MM.1S (cell line): ENCODE measurements at regions not wholly inside any gene's neighbourhood (a gene's known extent, or its start where the extent isn't known, plus 50 kb on each side); places are given as distances from the start of the nearest gene placed in this dataset.

Source experiments
- DNase-seq: peaks from one replicate; pipeline ENCODE4 v3.0.0-alpha.2; 2015
- H2AFZ ChIP-seq: fragments of 300-600 bp; sonication (generic); 2 replicates; pipeline ENCODE4 v1.6.0; 2016; ENCODE audit warnings: antibody characterized with exemption, low read length
- H3F3A ChIP-seq: fragments of 300-600 bp; sonication (generic); 2 replicates; pipeline ENCODE4 v1.6.1; 2016; ENCODE audit warnings: mild to moderate bottlenecking, antibody characterized with exemption, low read length, moderate library complexity, mixed read lengths; ENCODE audit not compliant: insufficient read depth
- H3K27ac ChIP-seq: fragments of 300-600 bp; sonication (generic); 2 replicates; pipeline ENCODE4 v1.5.1; 2016; ENCODE audit warnings: mild to moderate bottlenecking, low read length
- H3K27me3 ChIP-seq: fragments of 300-600 bp; sonication (generic); replicated peaks from 2 replicates; pipeline ENCODE4 v1.6.0; 2016; ENCODE audit warnings: low read length; ENCODE audit not compliant: insufficient read depth
- H3K36me3 ChIP-seq: fragments of 300-600 bp; sonication (generic); replicated peaks from 2 replicates; pipeline ENCODE4 v1.6.1; 2016; ENCODE audit warnings: mild to moderate bottlenecking, low read length, mixed read lengths; ENCODE audit not compliant: insufficient read depth
- H3K4me1 ChIP-seq: fragments of 300-600 bp; sonication (generic); 2 replicates; pipeline ENCODE4 v1.6.1; 2016; ENCODE audit warnings: low read length, mixed read lengths
- H3K4me2 ChIP-seq: fragments of 300-600 bp; sonication (generic); 2 replicates; pipeline ENCODE4 v1.6.0; 2016; ENCODE audit warnings: low read depth, low read length
- H3K4me3 ChIP-seq: fragments of 300-600 bp; sonication (generic); 2 replicates; pipeline ENCODE4 v1.5.1; 2016; ENCODE audit warnings: low read length, mixed read lengths
- H3K79me2 ChIP-seq: fragments of 300-600 bp; sonication (generic); 2 replicates; pipeline ENCODE4 v1.6.1; 2016; ENCODE audit warnings: mixed run types, low read length, mixed read lengths
- H3K9ac ChIP-seq: fragments of 300-600 bp; sonication (generic); 2 replicates; pipeline ENCODE4 v1.6.1; 2016; ENCODE audit warnings: low read length, mixed read lengths
- H3K9me2 ChIP-seq: fragments of 300-600 bp; sonication (generic); replicated peaks from 2 replicates; pipeline ENCODE4 v1.6.1; 2016; ENCODE audit warnings: mild to moderate bottlenecking, low read length, mixed read lengths; ENCODE audit not compliant: insufficient read depth
- H3K9me3 ChIP-seq: fragments of 300-600 bp; sonication (generic); replicated peaks from 2 replicates; pipeline ENCODE4 v1.6.1; 2016; ENCODE audit warnings: mild to moderate bottlenecking, low read length, mixed read lengths; ENCODE audit not compliant: insufficient read depth
- H4K20me1 ChIP-seq: fragments of 300-600 bp; sonication (generic); 2 replicates; pipeline ENCODE4 v1.6.1; 2016; ENCODE audit warnings: mild to moderate bottlenecking, low read length, moderate library complexity, mixed read lengths; ENCODE audit not compliant: insufficient read depth
- CTCF ChIP-seq: fragments of 300-600 bp; sonication (generic); IDR thresholded peaks from 2 replicates; pipeline ENCODE4 v1.5.1; 2016; ENCODE audit warnings: antibody characterized with exemption, low read length, mixed read lengths
- EZH2 ChIP-seq: fragments of 300-600 bp; sonication (generic); optimal IDR thresholded peaks from 2 replicates; pipeline ENCODE3; 2017; ENCODE audit warnings: low read depth, mild to moderate bottlenecking, antibody characterized with exemption, low read length, mixed read lengths
- EZH2phosphoT487 ChIP-seq: fragments of 300-600 bp; sonication (generic); IDR thresholded peaks from 2 replicates; pipeline ENCODE4 v1.6.1; 2018; ENCODE audit warnings: antibody characterized with exemption, low read length

GRCh38 chr10:8262317-8262716, 207.8 kb downstream of the GATA3 start:
- Histone ChIP-seq H4K20me1 (no peaks in the 10 kb centered on the region), H3K79me2 (no peaks in the 10 kb centered on the region), H3K9ac (no peak overlapping the region), H3K4me1 (no peaks in the 10 kb centered on the region), H3K27ac (no peak overlapping the region), H3K9me3 (no peaks in the 10 kb centered on the region), H2AFZ (no peak overlapping the region), H3K9me2 (no peaks in the 10 kb centered on the region), H3K4me3 (no peak overlapping the region), H3K27me3 (no peaks in the 10 kb centered on the region), H3K4me2 (no peak overlapping the region), H3F3A (no peaks in the 10 kb centered on the region), H3K36me3 (no peaks in the 10 kb centered on the region)
- DNase-seq: no peak
- TF ChIP-seq EZH2: no peak

GRCh38 chr10:8269976-8270375, 215.5 kb downstream of the GATA3 start:
- Histone ChIP-seq H3K4me3 (no peak overlapping the region), H3K9me2 (no peaks in the 10 kb centered on the region), H3K27ac (no peak overlapping the region), H3K9me3 (no peaks in the 10 kb centered on the region), H3K9ac (no peak overlapping the region), H3K4me2 (no peak overlapping the region), H3F3A (no peaks in the 10 kb centered on the region), H2AFZ (no peak overlapping the region), H3K27me3 (no peaks in the 10 kb centered on the region), H4K20me1 (no peaks in the 10 kb centered on the region), H3K79me2 (no peaks in the 10 kb centered on the region), H3K36me3 (no peaks in the 10 kb centered on the region), H3K4me1 (no peaks in the 10 kb centered on the region)
- TF ChIP-seq CTCF (no peak), EZH2phosphoT487 (no peak), EZH2 (no peak)
- DNase-seq: no peak

GRCh38 chr10:8272794-8273425, 218.4 kb downstream of the GATA3 start:
- Histone ChIP-seq H3K27me3 (no peaks in the 10 kb centered on the region), H3K9me3 (no peaks in the 10 kb centered on the region), H3F3A (no peaks in the 10 kb centered on the region), H3K9me2 (no peaks in the 10 kb centered on the region), H3K79me2 (no peaks in the 10 kb centered on the region), H3K4me1 (no peaks in the 10 kb centered on the region), H3K27ac (no peak overlapping the region), H3K4me2 (no peak overlapping the region), H4K20me1 (no peaks in the 10 kb centered on the region), H3K36me3 (no peaks in the 10 kb centered on the region), H3K4me3 (no peak overlapping the region), H3K9ac (no peak overlapping the region), H2AFZ (no peak overlapping the region)
- TF ChIP-seq EZH2phosphoT487: no peak
- no peak for TF ChIP-seq CTCF
- TF ChIP-seq EZH2: no peak
- no peak for DNase-seq

- Histone ChIP-seq H4K20me1 (no peaks in the 10 kb centered on the region), H3K9me3 (no peaks in the 10 kb centered on the region), H3K4me1 (no peaks in the 10 kb centered on the region), H3K79me2 (no peaks in the 10 kb centered on the region), H3K27ac (no peak overlapping the region), H3K36me3 (no peaks in the 10 kb centered on the region), H3K27me3 (no peaks in the 10 kb centered on the region), H3F3A (no peaks in the 10 kb centered on the region), H3K4me2 (no peak overlapping the region), H2AFZ (no peak overlapping the region), H3K4me3 (no peak overlapping the region), H3K9ac (no peak overlapping the region), H3K9me2 (no peaks in the 10 kb centered on the region)
- no peak for TF ChIP-seq EZH2phosphoT487
- no peak for TF ChIP-seq CTCF
- no peak for TF ChIP-seq EZH2
- no peak for DNase-seq
Measured at GRCh38 chr10:8273749-8274148, 219.3 kb downstream of the GATA3 start.
